ENCODE measurements at regions not wholly inside any gene's neighbourhood (a gene's known extent, or its start where the extent isn't known, plus 50 kb on each side); places are given as distances from the start of the nearest gene placed in this dataset.

- Histone ChIP-seq H3K9me3 (ENCODE audit: control insufficient read depth in 1 of 2, insufficient read depth in 1 of 2, low read depth in 1 of 2, low read length in 2 of 2) (no peaks in the 10 kb centered on the region), H3K27ac (ENCODE audit: low read depth, low read length) (no peak overlapping the region), H3K27me3 (ENCODE audit: insufficient read depth, low read length) (peaks cover 23% of the 10 kb centered on the region), H4K20me1 (ENCODE audit: insufficient read depth) (no peaks in the 10 kb centered on the region), H3K79me2 (ENCODE audit: insufficient read depth, low read length) (no peaks in the 10 kb centered on the region), H2AFZ (ENCODE audit: low read depth, low read length, poor library complexity, severe bottlenecking) (no peak overlapping the region), H3K4me3 (replicated peaks in 1 of 2; ENCODE audit: low read depth in 1 of 2, low read length in 2 of 2) (no peak overlapping the region), H3K36me3 (ENCODE audit: control insufficient read depth in 1 of 2, insufficient read depth in 2 of 2, low read length in 2 of 2) (no peaks in the 10 kb centered on the region), H3K9ac (ENCODE audit: low read length) (no peak overlapping the region), H3K9me2 (ENCODE audit: insufficient read depth) (no peaks in the 10 kb centered on the region), H3K4me2 (ENCODE audit: low read length) (no peak overlapping the region), H3K4me1 (ENCODE audit: control insufficient read depth in 1 of 2, insufficient read depth in 2 of 2, low read length in 2 of 2) (no peaks in the 10 kb centered on the region)
- CTCF ChIA-PET: no interaction called here
- ATAC-seq (no peak), DNase-seq (ENCODE audit: low read depth, low spot score) (no peak)
- BruUV-seq (replicated peaks): no TSS peak
- intact Hi-C loops (cut with micrococcal nuclease): no loop called here
- POLR2A ChIA-PET: no interaction called here
- TF ChIP-seq ZFX (IDR thresholded peaks at IDR 0.05) (no peak), YY1 (IDR thresholded peaks at IDR 0.05; ENCODE audit: extremely low read depth, insufficient replicate concordance, low read depth, low read length) (no peak), ATF3 (IDR thresholded peaks at IDR 0.05) (no peak), SIN3A (IDR thresholded peaks at IDR 0.05; ENCODE audit: low read depth) (no peak), JUND (IDR thresholded peaks at IDR 0.05) (no peak), EZH2phosphoT487 (IDR thresholded peaks at IDR 0.05; ENCODE audit: borderline replicate concordance) (no peak), CTCF (IDR thresholded peaks at IDR 0.05 in 2 of 3, conservative IDR thresholded peaks at IDR 0.05 in 1 of 3; ENCODE audit: borderline replicate concordance in 1 of 3, insufficient read depth in 1 of 3, low read depth in 2 of 3, low read length in 2 of 3) (no peak), EZH2 (IDR thresholded peaks at IDR 0.05) (no peak), TCF7L2 (IDR thresholded peaks at IDR 0.05; ENCODE audit: borderline replicate concordance, extremely low read depth, insufficient read depth, insufficient read length) (no peak), ELF1 (IDR thresholded peaks at IDR 0.05; ENCODE audit: borderline replicate concordance, low read depth) (no peak), ZNF274 (IDR thresholded peaks at IDR 0.05; ENCODE audit: low read depth, low read length) (no peak), RAD21 (IDR thresholded peaks at IDR 0.05; ENCODE audit: low read depth) (no peak), POLR2A (IDR thresholded peaks at IDR 0.05; ENCODE audit: borderline replicate concordance, extremely low read depth, insufficient read depth, insufficient read length) (no peak), SRF (IDR thresholded peaks at IDR 0.05; ENCODE audit: low read depth) (no peak), REST (IDR thresholded peaks at IDR 0.05; ENCODE audit: low read depth) (no peak), EGR1 (IDR thresholded peaks at IDR 0.05; ENCODE audit: low read depth) (no peak), CEBPB (IDR thresholded peaks at IDR 0.05; ENCODE audit: low read depth) (no peak)
- TF ChIP-seq, protein P1, sequence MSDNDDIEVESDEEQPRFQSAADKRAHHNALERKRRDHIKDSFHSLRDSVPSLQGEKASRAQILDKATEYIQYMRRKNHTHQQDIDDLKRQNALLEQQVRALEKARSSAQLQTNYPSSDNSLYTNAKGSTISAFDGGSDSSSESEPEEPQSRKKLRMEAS (IDR thresholded peaks at IDR 0.05): no peak
- RAD21 ChIA-PET (ENCODE audit: low non-redundant PET in 1 of 2, low total read pairs in 2 of 2, uncharacterized antibody in 2 of 2, unreplicated experiment in 2 of 2): no interaction called here
Observed at GRCh38 chr9:134978272-134978671, 60.6 kb upstream of the FCN1 start.

Data from HCT116 (cell line).